ACC112 (cell line): ENCODE measurements at regions not wholly inside any gene's neighbourhood (a gene's known extent, or its start where the extent isn't known, plus 50 kb on each side); places are given as distances from the start of the nearest gene placed in this dataset.

Experiments
- H2AFZ ChIP-seq: fragments of 200-600 bp; sonication (generic); one replicate; pipeline ENCODE4 v1.6.0; 2017; ENCODE audit warnings: antibody characterized with exemption, low read length; ENCODE audit not compliant: unreplicated experiment
- H3K27ac ChIP-seq: fragments of 200-600 bp; sonication (generic); 2 replicates; pipeline ENCODE4 v1.5.1; 2014; ENCODE audit warnings: low read depth, mild to moderate bottlenecking, antibody characterized with exemption, low read length, moderate library complexity
- H3K27me3 ChIP-seq: fragments of 200-600 bp; sonication (generic); 2 replicates; pipeline ENCODE4 v1.6.1; 2014; ENCODE audit warnings: mild to moderate bottlenecking, antibody characterized with exemption, low read length, moderate library complexity, mixed read lengths; ENCODE audit not compliant: insufficient read depth
- H3K36me3 ChIP-seq: fragments of 200-600 bp; sonication (generic); 2 replicates; pipeline ENCODE4 v1.6.1; 2016; ENCODE audit warnings: mild to moderate bottlenecking, antibody characterized with exemption, low read length, moderate library complexity, mixed read lengths; ENCODE audit not compliant: insufficient read depth
- H3K4me1 ChIP-seq: fragments of 200-600 bp; sonication (generic); one replicate; pipeline ENCODE4 v1.6.1; 2016; ENCODE audit warnings: low read length, mixed read lengths; ENCODE audit not compliant: insufficient read depth, unreplicated experiment, control insufficient read depth
- H3K4me3 ChIP-seq: fragments of 200-600 bp; sonication (generic); 2 replicates; pipeline ENCODE4 v1.5.1; 2014; ENCODE audit warnings: mild to moderate bottlenecking, low read depth, low read length
- H3K79me2 ChIP-seq: fragments of 200-600 bp; sonication (generic); one replicate; pipeline ENCODE4 v1.6.0; 2016; ENCODE audit warnings: low read length; ENCODE audit not compliant: control insufficient read depth, unreplicated experiment, insufficient read depth

GRCh38 chr15:70169147-70169546 is 71.4 kb upstream of the TLE3 start:
- Histone ChIP-seq H3K4me1 (no peaks in the 10 kb centered on the region), H3K4me3 (no peak overlapping the region), H3K36me3 (no peaks in the 10 kb centered on the region)

GRCh38 chr15:70167155-70167554 is 69.4 kb upstream of the TLE3 start:
- H3K4me3 ChIP-seq, result no peak overlapping the region

More at GRCh38 chr15:70169147-70169546, 71.4 kb upstream of the TLE3 start:
- Histone ChIP-seq H3K27me3 (peaks cover 10% of the 10 kb centered on the region; the same call in 1 of the 2 replicates), H3K79me2 (no peaks in the 10 kb centered on the region), H2AFZ (no peak overlapping the region), H3K27ac (no peak overlapping the region)

GRCh38 chr15:70166506-70167087 is 68.9 kb upstream of the TLE3 start:
- H3K4me3 ChIP-seq, result no peak overlapping the region
- no peaks in the 10 kb centered on the region for H3K36me3 ChIP-seq
- H3K79me2 ChIP-seq, result no peaks in the 10 kb centered on the region
- peaks cover 4% of the 10 kb centered on the region; the same call in 1 of the 2 replicates for H3K27me3 ChIP-seq
- H2AFZ ChIP-seq, result no peak overlapping the region
- no peak overlapping the region for H3K27ac ChIP-seq
- H3K4me1 ChIP-seq, result no peaks in the 10 kb centered on the region

More at GRCh38 chr15:70167155-70167554, 69.4 kb upstream of the TLE3 start:
- no peak overlapping the region for H2AFZ ChIP-seq
- no peaks in the 10 kb centered on the region for H3K79me2 ChIP-seq
- H3K4me1 ChIP-seq, result no peaks in the 10 kb centered on the region
- H3K36me3 ChIP-seq, result no peaks in the 10 kb centered on the region
- H3K27ac ChIP-seq, result no peak overlapping the region
- H3K27me3 ChIP-seq, result peaks cover 4% of the 10 kb centered on the region; the same call in 1 of the 2 replicates

GRCh38 chr15:70165716-70166284 is 68.1 kb upstream of the TLE3 start:
- Histone ChIP-seq H3K4me3 (no peak overlapping the region), H3K79me2 (no peaks in the 10 kb centered on the region), H3K27ac (no peak overlapping the region), H3K27me3 (no peaks in the 10 kb centered on the region), H3K36me3 (no peaks in the 10 kb centered on the region), H3K4me1 (peaks cover 2% of the 10 kb centered on the region), H2AFZ (no peak overlapping the region)

- Histone ChIP-seq H3K4me3 (no peak overlapping the region), H2AFZ (no peak overlapping the region), H3K4me1 (peaks cover 7% of the 10 kb centered on the region), H3K27ac (no peak overlapping the region), H3K27me3 (no peaks in the 10 kb centered on the region), H3K79me2 (no peaks in the 10 kb centered on the region), H3K36me3 (no peaks in the 10 kb centered on the region)
Measured at GRCh38 chr15:70164910-70165715, 67.4 kb upstream of the TLE3 start.

GRCh38 chr15:70164156-70164900 is 66.6 kb upstream of the TLE3 start:
- Histone ChIP-seq H3K4me1 (peaks cover 11% of the 10 kb centered on the region), H3K4me3 (no peak overlapping the region), H3K27ac (no peak overlapping the region)

GRCh38 chr15:70160803-70161565 is 63.3 kb upstream of the TLE3 start:
- no peak overlapping the region for H3K27ac ChIP-seq
- no peaks in the 10 kb centered on the region for H3K27me3 ChIP-seq
- peaks cover 30% of the 10 kb centered on the region for H3K4me1 ChIP-seq
- H3K36me3 ChIP-seq, result no peaks in the 10 kb centered on the region
- H3K4me3 ChIP-seq, result no peak overlapping the region
- H2AFZ ChIP-seq, result no peak overlapping the region
- H3K79me2 ChIP-seq, result no peaks in the 10 kb centered on the region

More at GRCh38 chr15:70164156-70164900, 66.6 kb upstream of the TLE3 start:
- Histone ChIP-seq H3K36me3 (no peaks in the 10 kb centered on the region), H3K79me2 (no peaks in the 10 kb centered on the region), H3K27me3 (no peaks in the 10 kb centered on the region), H2AFZ (no peak overlapping the region)

- no peaks in the 10 kb centered on the region for H3K27me3 ChIP-seq
- H3K4me1 ChIP-seq, result peaks cover 30% of the 10 kb centered on the region
- H2AFZ ChIP-seq, result no peak overlapping the region
- no peaks in the 10 kb centered on the region for H3K36me3 ChIP-seq
- no peaks in the 10 kb centered on the region for H3K79me2 ChIP-seq
- H3K27ac ChIP-seq, result no peak overlapping the region
- H3K4me3 ChIP-seq, result no peak overlapping the region
Measured at GRCh38 chr15:70160267-70160666, 62.5 kb upstream of the TLE3 start.

- Histone ChIP-seq H3K4me1 (peaks cover 30% of the 10 kb centered on the region), H3K36me3 (no peaks in the 10 kb centered on the region), H3K27me3 (no peaks in the 10 kb centered on the region), H3K79me2 (no peaks in the 10 kb centered on the region), H3K27ac (no peak overlapping the region), H2AFZ (no peak overlapping the region), H3K4me3 (no peak overlapping the region)
Measured at GRCh38 chr15:70159713-70160009, 61.9 kb upstream of the TLE3 start.
